ENCODE measurements at regions not wholly inside any gene's neighbourhood (a gene's known extent, or its start where the extent isn't known, plus 50 kb on each side); places are given as distances from the start of the nearest gene placed in this dataset.

DNA sequence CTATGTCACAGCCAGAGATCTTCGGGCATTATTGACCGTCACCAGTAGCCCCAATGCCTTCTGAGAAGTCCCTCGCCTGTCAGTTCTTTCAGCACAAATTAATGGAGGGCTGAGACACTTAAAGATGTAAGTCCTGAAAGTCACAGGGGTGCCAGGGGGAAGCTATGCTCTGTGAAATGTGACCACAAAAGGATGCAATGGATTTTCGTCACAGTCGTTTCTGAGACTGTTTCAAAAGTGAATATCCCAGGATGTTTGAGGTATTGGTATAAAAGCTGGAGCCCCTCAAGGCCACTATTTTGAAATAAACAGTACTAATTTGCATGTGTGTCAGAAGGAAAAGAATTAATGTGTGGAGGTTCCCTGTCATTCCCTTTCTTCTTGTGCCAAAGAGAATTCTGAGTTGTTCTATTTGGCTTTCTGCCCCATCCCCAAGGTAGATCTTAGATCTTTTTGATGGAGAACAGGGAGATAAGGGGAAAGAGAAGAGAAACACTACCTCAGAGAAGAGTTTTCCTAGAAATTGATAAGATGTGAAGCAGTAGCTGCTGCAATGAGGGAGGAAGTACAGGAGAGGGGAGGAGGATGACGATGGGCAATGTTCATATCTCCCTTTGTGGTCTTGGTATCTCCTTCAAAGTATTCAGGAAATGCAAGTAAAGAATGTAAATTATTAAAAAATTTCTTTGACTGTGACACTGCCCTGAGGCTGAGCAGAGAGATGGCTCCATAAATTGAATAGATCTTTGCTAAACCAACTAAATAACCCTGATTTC is 101.8 kb upstream of the NAP1L1 start:
- intact Hi-C loops (cut with DNase I, micrococcal nuclease): no loop called here
- ATAC-seq (no peak), DNase-seq (no peak)
- no peak overlapping the region for H3K4me3 ChIP-seq
- H3K9me3 ChIP-seq: no peaks in the 10 kb centered on the region
- TF ChIP-seq CTCF (IDR thresholded peaks at IDR 0.05): no peak
- no peaks in the 10 kb centered on the region for H3K36me3 ChIP-seq (ENCODE audit: low read depth)
- no peaks in the 10 kb centered on the region for H3K4me1 ChIP-seq (ENCODE audit: low read depth)

DNA sequence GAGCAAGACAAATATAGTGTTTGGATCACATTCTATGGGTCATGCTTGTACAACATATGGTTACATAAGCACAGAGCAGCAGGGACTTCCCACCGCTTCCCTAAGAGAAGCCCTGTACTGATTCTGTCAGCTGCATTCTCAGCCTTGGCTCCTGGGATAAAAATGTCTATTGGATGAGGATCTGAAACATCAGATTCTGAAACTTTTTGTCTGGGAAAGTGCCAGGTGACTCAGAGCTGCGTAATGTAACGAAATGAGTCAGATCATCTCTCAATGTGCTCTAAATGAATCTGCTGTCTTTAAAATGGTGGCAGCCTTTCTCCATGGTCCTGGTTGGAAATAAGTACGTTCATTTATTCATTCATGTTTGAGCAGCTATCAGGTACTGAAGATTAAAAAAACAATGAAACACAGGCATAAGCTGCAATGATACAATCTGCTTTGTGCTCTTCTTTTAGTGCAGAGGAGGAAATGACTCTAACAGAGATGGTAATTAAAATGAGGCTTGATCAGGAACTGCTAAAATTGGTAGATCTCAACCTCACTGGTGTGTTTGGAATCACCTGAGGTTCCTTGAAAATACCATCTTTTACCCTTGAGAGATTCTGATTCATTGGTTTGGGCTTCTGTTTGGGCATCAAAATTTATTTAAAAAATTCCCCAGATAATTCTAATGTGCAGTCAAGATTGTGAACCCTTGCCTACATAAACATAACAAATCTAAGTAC is 99.1 kb upstream of the NAP1L1 start:
- intact Hi-C loops (cut with DNase I, micrococcal nuclease): no loop called here
- Histone ChIP-seq H3K4me1 (ENCODE audit: low read depth) (no peaks in the 10 kb centered on the region), H3K4me3 (no peak overlapping the region), H3K9me3 (no peaks in the 10 kb centered on the region), H3K36me3 (ENCODE audit: low read depth) (no peaks in the 10 kb centered on the region)
- peak in 1 of 3 donors; percentile 18 for DNase-seq
- no peak for TF ChIP-seq CTCF (IDR thresholded peaks at IDR 0.05)
- no peak for ATAC-seq

- TF ChIP-seq CTCF (IDR thresholded peaks at IDR 0.05): no peak
- Histone ChIP-seq H3K36me3 (ENCODE audit: low read depth) (no peaks in the 10 kb centered on the region), H3K4me1 (ENCODE audit: low read depth) (no peaks in the 10 kb centered on the region), H3K9me3 (no peaks in the 10 kb centered on the region), H3K4me3 (no peak overlapping the region)
- intact Hi-C loops (cut with DNase I, micrococcal nuclease): no loop called here
- ATAC-seq (no peak), DNase-seq (no peak)
Measured at GRCh38 chr12:76180401-76181277, 96.2 kb upstream of the NAP1L1 start.

GRCh38 chr12:76178452-76178851 is 94.0 kb upstream of the NAP1L1 start:
- DNase-seq (no peak), ATAC-seq (no peak)
- no peaks in the 10 kb centered on the region for H3K36me3 ChIP-seq (ENCODE audit: low read depth)
- intact Hi-C loops (cut with DNase I, micrococcal nuclease): no loop called here
- no peak overlapping the region for H3K4me3 ChIP-seq
- H3K9me3 ChIP-seq: no peaks in the 10 kb centered on the region
- TF ChIP-seq CTCF (IDR thresholded peaks at IDR 0.05): no peak
- no peaks in the 10 kb centered on the region for H3K4me1 ChIP-seq (ENCODE audit: low read depth)

DNA sequence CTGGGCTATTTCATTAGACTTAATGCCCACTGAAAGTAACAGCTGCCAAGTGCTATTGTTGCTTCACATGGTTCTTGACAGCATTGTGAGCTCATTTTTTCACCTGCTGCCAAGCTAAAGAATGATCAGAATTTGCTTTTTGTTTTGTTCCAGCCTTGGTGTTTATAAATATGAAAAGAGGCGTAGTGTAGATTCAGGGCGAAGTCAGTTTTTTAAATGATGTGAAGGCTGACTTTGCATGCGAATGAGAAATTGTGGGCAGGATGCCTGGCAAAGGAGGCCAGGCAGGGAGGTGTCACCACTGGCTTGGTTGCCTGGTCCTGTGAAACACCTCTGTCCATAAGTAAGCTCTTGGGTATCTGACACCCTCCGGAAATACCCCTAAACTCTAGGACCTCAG is 93.3 kb upstream of the NAP1L1 start:
- Histone ChIP-seq H3K9me3 (no peaks in the 10 kb centered on the region), H3K36me3 (ENCODE audit: low read depth) (no peaks in the 10 kb centered on the region), H3K4me3 (no peak overlapping the region), H3K4me1 (ENCODE audit: low read depth) (no peaks in the 10 kb centered on the region)
- DNase-seq: no peak
- no peak for TF ChIP-seq CTCF (IDR thresholded peaks at IDR 0.05)
- intact Hi-C loops (cut with DNase I, micrococcal nuclease): no loop called here
- no peak for ATAC-seq

Data from mucosa of descending colon (tissue), 3 donors.